PC-3 (cell line): ENCODE measurements at regions not wholly inside any gene's neighbourhood (a gene's known extent, or its start where the extent isn't known, plus 50 kb on each side); places are given as distances from the start of the nearest gene placed in this dataset.

ENCODE experiments used
- EZH2 ChIP-seq: fragments of 300-600 bp; sonication (generic); IDR thresholded peaks from one replicate; pipeline ENCODE4 v1.6.1; 2017; ENCODE audit warnings: antibody characterized with exemption, mild to moderate bottlenecking, low read length; ENCODE audit not compliant: unreplicated experiment
- TF ChIP-seq, protein P1 (sequence below): fragments of 300-600 bp; sonication (generic); conservative IDR thresholded peaks from 2 replicates; pipeline ENCODE4 v1.5.1; 2017; ENCODE audit warnings: antibody characterized with exemption, low read depth, mild to moderate bottlenecking, low read length

DNA sequence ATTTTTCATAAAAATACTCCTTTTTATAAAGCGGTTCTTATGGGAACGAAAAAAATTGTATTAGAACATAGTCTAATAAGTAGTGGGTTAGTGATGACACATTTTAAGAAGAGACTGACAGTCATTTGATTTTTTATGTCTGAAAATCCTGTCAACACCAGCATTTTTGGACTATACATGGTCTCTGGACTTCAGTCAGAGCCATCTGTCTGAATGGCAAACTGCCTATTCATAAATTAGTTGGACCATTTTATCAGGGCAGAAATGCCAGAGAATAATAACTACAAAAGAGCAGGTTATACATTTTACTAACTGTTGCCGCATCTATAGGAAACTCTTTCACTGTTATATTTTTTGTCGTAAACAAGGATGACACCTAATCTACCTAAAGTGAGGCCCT, 437.6 kb downstream of the ZNF804A start:
- TF ChIP-seq, protein P1, sequence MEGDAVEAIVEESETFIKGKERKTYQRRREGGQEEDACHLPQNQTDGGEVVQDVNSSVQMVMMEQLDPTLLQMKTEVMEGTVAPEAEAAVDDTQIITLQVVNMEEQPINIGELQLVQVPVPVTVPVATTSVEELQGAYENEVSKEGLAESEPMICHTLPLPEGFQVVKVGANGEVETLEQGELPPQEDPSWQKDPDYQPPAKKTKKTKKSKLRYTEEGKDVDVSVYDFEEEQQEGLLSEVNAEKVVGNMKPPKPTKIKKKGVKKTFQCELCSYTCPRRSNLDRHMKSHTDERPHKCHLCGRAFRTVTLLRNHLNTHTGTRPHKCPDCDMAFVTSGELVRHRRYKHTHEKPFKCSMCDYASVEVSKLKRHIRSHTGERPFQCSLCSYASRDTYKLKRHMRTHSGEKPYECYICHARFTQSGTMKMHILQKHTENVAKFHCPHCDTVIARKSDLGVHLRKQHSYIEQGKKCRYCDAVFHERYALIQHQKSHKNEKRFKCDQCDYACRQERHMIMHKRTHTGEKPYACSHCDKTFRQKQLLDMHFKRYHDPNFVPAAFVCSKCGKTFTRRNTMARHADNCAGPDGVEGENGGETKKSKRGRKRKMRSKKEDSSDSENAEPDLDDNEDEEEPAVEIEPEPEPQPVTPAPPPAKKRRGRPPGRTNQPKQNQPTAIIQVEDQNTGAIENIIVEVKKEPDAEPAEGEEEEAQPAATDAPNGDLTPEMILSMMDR = no peak
- TF ChIP-seq EZH2 = no peak
